GM08714 (cell line): ENCODE measurements at regions not wholly inside any gene's neighbourhood (a gene's known extent, or its start where the extent isn't known, plus 50 kb on each side); places are given as distances from the start of the nearest gene placed in this dataset.
"Not testable (repeated sequence)": the region's sequence is repeated elsewhere in the genome, so short reads cannot be mapped to it uniquely, and the experiment has no call there.

Experiments
- H3K4me3 ChIP-seq: fragments of 200-500 bp; sonication (Bioruptor generic); 2 replicates; pipeline ENCODE4 v1.5.1; 2014; ENCODE audit warnings: mild to moderate bottlenecking, low read length, inconsistent platforms
- ZNF274 ChIP-seq: IDR thresholded peaks from 2 replicates; pipeline ENCODE4 v1.6.1; 2012; ENCODE audit warnings: mild to moderate bottlenecking, low read depth, low read length

DNA sequence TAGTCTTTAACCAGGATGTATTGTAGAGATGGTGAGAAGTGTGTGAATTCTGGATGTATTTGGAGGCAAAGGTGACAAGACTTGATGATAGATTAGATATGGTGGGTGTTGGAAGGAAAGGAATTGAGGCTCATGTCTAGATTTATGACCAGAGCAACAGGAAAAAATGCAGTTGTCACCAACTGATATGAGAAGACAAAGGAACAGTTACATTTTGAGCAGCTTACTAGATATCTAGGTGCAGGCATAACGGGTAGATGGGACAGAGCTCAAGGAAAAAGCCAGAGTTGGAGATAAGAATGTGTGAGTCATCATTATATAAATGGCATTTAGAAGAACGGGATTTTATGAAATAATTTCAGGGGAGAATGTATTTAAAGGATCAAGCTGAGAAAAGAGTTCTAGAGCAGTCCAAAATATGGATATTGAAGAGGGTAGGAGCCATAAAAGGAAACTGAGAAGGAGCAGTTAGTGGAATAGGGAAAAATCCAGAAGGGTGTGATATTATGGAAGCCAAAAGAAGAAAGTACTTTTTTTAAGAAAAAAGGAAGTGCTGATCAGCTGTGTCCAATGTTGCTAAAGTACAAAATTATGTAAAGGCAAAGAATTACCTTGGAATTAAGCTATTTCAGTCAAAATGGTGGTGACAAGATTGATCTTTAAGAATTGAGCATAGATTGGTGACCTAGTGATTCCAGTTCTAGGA, 262.5 kb downstream of the CGGBP1 start:
- TF ChIP-seq ZNF274 = no peak
- H3K4me3 ChIP-seq = no peak overlapping the region

- no peak for TF ChIP-seq ZNF274
Measured at GRCh38 chr3:87795701-87796100, 263.1 kb downstream of the CGGBP1 start.

GRCh38 chr3:87793337-87793877, 265.4 kb downstream of the CGGBP1 start:
- H3K4me3 ChIP-seq = peak overlapping the region; percentile 2; the same call in 1 of the 2 replicates

More at GRCh38 chr3:87795701-87796100, 263.1 kb downstream of the CGGBP1 start:
- no peak overlapping the region for H3K4me3 ChIP-seq

GRCh38 chr3:87792534-87793336, 266.1 kb downstream of the CGGBP1 start, which contains the start of gene HTR1F:
HTR1F (plus strand) TSS chr3:87792706.
- no peak for TF ChIP-seq ZNF274
- H3K4me3 ChIP-seq = peak within 1 kb of the TSS; percentile 2; the same call in 1 of the 2 replicates

More at GRCh38 chr3:87793337-87793877, 265.4 kb downstream of the CGGBP1 start:
- no peak for TF ChIP-seq ZNF274

- no peak for TF ChIP-seq ZNF274
- peak overlapping the region; percentile 2; the same call in 1 of the 2 replicates for H3K4me3 ChIP-seq
Measured at GRCh38 chr3:87792198-87792533, 266.6 kb downstream of the CGGBP1 start.

- no peak for TF ChIP-seq ZNF274
- H3K4me3 ChIP-seq = no peak overlapping the region; the same call in 1 of the 2 replicates
Measured at GRCh38 chr3:87791248-87792027, 267.4 kb downstream of the CGGBP1 start.

- H3K4me3 ChIP-seq = not testable (repeated sequence)
Measured at GRCh38 chr3:87789049-87789448, 269.8 kb downstream of the CGGBP1 start.

- no peak overlapping the region for H3K4me3 ChIP-seq
- no peak for TF ChIP-seq ZNF274
Measured at GRCh38 chr3:87788516-87788915, 270.3 kb downstream of the CGGBP1 start.

DNA sequence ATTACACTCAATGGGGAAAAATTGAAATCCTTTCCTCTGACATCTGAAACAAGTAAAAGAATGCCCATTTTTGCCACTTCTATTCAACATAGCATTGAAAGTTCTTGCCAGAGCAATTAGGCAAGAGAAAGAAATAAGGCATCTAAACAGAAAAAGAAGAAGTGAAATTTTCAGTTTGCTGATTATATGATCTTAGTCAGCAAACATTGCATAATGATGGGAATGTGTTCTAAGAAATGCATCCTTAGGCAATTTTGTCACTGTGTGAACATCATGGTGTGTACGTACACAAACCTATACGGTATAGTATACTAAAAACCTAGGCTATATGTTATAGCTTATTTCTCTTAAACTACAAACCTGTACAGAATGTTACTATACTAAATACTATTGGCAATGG, 278.0 kb downstream of the CGGBP1 start:
- no peak for TF ChIP-seq ZNF274
- H3K4me3 ChIP-seq = no peak overlapping the region

DNA sequence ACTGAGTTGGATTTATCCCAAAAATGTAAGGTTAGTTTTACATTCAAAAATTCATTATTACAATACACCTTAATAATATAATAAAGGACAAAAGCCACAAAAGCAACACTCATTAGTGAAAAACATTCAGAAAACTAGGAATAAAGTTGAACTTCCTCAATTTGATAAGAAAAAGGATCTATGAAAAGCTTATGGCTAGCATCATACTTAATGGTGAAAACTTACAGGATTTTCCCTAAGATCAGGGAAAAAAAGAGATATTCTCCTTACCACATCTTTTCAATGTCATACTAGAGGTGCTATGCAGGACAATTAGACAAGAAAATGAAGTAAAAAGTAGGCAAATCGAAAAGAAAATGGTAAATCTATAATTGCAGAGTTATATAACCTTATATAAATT, 279.9 kb downstream of the CGGBP1 start:
- TF ChIP-seq ZNF274 = no peak
- H3K4me3 ChIP-seq = no peak overlapping the region

DNA sequence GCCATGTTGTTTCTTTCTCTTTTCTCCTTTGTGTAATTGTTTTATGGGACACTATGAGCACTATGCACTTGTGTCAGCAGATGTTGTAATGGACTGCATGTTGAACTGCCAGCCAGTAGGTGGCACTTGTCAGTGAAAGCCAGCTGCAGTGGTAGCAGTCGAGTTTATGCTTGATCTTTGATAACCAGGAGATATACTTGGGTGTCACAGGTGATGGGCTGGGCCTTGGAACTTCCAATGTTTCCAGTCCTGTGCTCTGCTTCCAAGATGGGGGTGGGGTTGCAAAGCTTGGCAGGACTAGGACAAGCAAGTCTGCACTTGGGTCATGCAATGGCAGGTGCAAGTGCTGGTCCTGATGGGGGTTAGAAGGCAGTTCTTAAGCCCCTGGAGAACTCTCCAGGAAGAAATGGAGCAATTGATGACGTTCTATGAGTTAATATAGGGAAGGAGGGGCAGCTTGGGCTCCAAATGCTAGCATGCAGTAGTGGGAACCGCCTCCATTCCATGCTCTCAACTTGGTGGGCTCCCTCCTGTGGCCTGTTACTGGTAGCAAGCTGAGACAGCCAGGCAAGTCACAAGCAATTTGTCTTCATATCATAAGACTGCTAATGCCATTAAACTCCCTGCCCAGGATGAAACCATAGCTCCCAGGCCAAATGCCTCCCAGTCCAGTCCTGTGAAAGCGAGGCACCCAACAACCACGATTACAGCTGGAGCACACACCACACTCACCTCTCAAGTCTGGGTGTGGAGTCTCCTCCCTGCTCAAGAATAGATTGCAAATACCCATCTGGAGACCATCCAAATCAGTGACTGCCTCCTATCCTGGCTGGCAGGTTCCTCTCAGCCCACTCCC, 287.2 kb downstream of the CGGBP1 start:
- H3K4me3 ChIP-seq = no peak overlapping the region
- no peak for TF ChIP-seq ZNF274

DNA sequence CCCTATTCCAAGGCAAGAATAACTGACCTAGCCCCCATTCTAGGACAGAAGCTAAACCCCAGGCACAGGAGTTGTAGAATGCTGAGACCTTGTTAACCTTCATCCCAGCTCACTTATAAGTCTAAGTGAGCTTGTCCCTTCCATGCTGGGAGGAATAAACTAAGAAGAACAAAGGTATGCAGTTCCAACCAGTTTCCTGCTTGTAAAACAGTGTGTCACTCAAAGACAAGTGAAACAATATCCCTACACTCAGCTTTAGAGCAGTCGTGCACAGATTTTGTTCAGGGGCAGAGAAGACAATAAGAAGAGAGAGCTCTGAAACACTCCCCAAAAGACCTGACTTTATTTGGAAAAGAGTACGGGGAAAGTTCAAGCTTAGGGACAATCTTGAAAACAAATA, 292.1 kb downstream of the CGGBP1 start:
- no peak overlapping the region for H3K4me3 ChIP-seq
- TF ChIP-seq ZNF274 = no peak

- no peak overlapping the region for H3K4me3 ChIP-seq
- no peak for TF ChIP-seq ZNF274
Measured at GRCh38 chr3:87765256-87765655, 293.5 kb downstream of the CGGBP1 start.

DNA sequence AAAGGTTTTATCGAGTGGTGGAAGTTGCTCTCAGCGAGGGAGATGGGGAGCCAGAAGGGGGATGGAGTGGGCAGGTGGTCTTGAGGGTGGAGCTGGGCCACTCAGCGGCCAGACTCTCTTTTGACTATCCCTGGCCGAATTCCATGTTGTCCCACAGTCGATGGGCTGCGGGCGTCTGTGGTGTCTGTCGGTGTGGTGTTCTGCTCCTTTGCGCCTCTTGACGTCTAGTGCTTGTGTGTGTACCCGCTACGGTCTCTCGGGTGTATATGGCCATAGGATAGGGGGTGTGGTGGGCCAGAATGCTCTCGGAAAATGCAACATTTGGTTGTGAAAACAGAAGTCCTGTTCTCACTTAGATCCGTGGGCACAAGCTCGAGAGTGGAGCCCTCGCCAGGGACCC, 297.0 kb downstream of the CGGBP1 start:
- no peak for TF ChIP-seq ZNF274
- no peak overlapping the region for H3K4me3 ChIP-seq
